C4-2B (cell line): ENCODE measurements at regions not wholly inside any gene's neighbourhood (a gene's known extent, or its start where the extent isn't known, plus 50 kb on each side); places are given as distances from the start of the nearest gene placed in this dataset.
"Not testable (repeated sequence)": the region's sequence is repeated elsewhere in the genome, so short reads cannot be mapped to it uniquely, and the experiment has no call there.

Source experiments
- ZFX ChIP-seq: fragments of 450-650 bp; IDR thresholded peaks from 2 replicates; pipeline ENCODE4 v1.6.1; 2017
- TF ChIP-seq, protein P1 (sequence below): fragments of 450-650 bp; conservative IDR thresholded peaks from 2 replicates; pipeline ENCODE4 v1.5.1; 2017; ENCODE audit warnings: mild to moderate bottlenecking

DNA sequence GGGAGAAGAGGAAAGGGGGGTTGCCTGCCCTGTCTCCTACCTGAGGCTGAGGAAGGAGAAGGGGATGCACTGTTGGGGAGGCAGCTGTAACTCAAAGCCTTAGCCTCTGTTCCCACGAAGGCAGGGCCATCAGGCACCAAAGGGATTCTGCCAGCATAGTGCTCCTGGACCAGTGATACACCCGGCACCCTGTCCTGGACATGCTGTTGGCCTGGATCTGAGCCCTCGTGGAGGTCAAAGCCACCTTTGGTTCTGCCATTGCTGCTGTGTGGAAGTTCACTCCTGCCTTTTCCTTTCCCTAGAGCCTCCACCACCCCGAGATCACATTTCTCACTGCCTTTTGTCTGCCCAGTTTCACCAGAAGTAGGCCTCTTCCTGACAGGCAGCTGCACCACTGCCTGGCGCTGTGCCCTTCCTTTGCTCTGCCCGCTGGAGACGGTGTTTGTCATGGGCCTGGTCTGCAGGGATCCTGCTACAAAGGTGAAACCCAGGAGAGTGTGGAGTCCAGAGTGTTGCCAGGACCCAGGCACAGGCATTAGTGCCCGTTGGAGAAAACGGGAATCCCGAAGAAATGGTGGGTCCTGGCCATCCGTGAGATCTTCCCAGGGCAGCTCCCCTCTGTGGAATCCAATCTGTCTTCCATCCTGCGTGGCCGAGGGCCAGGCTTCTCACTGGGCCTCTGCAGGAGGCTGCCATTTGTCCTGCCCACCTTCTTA, 267.7 kb downstream of the OR4F29 start:
- TF ChIP-seq, protein P1, sequence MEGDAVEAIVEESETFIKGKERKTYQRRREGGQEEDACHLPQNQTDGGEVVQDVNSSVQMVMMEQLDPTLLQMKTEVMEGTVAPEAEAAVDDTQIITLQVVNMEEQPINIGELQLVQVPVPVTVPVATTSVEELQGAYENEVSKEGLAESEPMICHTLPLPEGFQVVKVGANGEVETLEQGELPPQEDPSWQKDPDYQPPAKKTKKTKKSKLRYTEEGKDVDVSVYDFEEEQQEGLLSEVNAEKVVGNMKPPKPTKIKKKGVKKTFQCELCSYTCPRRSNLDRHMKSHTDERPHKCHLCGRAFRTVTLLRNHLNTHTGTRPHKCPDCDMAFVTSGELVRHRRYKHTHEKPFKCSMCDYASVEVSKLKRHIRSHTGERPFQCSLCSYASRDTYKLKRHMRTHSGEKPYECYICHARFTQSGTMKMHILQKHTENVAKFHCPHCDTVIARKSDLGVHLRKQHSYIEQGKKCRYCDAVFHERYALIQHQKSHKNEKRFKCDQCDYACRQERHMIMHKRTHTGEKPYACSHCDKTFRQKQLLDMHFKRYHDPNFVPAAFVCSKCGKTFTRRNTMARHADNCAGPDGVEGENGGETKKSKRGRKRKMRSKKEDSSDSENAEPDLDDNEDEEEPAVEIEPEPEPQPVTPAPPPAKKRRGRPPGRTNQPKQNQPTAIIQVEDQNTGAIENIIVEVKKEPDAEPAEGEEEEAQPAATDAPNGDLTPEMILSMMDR, result not testable (repeated sequence)
- not testable (repeated sequence) for TF ChIP-seq ZFX
